H1 (cell line): ENCODE measurements at regions not wholly inside any gene's neighbourhood (a gene's known extent, or its start where the extent isn't known, plus 50 kb on each side); places are given as distances from the start of the nearest gene placed in this dataset.

Source experiments
- CTCF ChIA-PET: fragments of 300-600 bp; sonication (Branson Sonifier 250); formaldehyde crosslinking; loops from one replicate; lab custom pipeline; 2021; ENCODE audit not compliant: partially characterized antibody; lab: Charles Lee
- POLR2A ChIA-PET: fragments of 300-600 bp; sonication (Branson Sonifier 250); formaldehyde crosslinking; loops from one replicate; lab custom pipeline; 2021; ENCODE audit warnings: inconsistent platforms; ENCODE audit not compliant: partially characterized antibody; lab: Charles Lee
- DNase-seq, 2 experiments: peaks; one replicate each; pipeline versions ENCODE4 v3.0.0 to v3.0.0-alpha.2; 2010 to 2022; ENCODE audit warnings: low spot score in 2 of 2, low read depth in 1 of 2, mixed read lengths in 1 of 2
- FAIRE-seq: peaks from 2 replicates; lab custom pipeline; 2011; peaks lifted over from hg19 to GRCh38; lab: Jason Lieb, UNC
- H2AFZ ChIP-seq: 2 replicates; pipeline ENCODE4 v1.8.1; 2012; ENCODE audit warnings: low read length, inconsistent platforms
- H2AK5ac ChIP-seq: 2 replicates; pipeline ENCODE4 v1.6.1; 2013; ENCODE audit warnings: low read depth, low read length
- H2BK120ac ChIP-seq: replicated peaks from 2 replicates; pipeline ENCODE3; 2013; ENCODE audit warnings: low read depth, low read length, inconsistent platforms
- H2BK12ac ChIP-seq: 2 replicates; pipeline ENCODE4 v1.6.1; 2013; ENCODE audit warnings: low read depth, low read length
- H2BK15ac ChIP-seq: 2 replicates; pipeline ENCODE4 v1.6.1; 2013; ENCODE audit warnings: low read length
- H2BK20ac ChIP-seq: 2 replicates; pipeline ENCODE4 v1.6.1; 2013; ENCODE audit warnings: low read length
- H2BK5ac ChIP-seq: 2 replicates; pipeline ENCODE4 v1.6.1; 2013; ENCODE audit warnings: low read depth, low read length
- H3K14ac ChIP-seq: 2 replicates; pipeline ENCODE4 v1.6.1; 2013; ENCODE audit warnings: inconsistent platforms; ENCODE audit not compliant: insufficient read length
- H3K18ac ChIP-seq: 2 replicates; pipeline ENCODE4 v1.6.1; 2013; ENCODE audit warnings: low read length; ENCODE audit errors: extremely low read depth
- H3K23ac ChIP-seq: 2 replicates; pipeline ENCODE4 v1.6.1; 2013; ENCODE audit warnings: inconsistent platforms; ENCODE audit not compliant: insufficient read length
- H3K23me2 ChIP-seq: 2 replicates; pipeline ENCODE4 v1.6.1; 2013; ENCODE audit warnings: low read depth, low read length
- H3K27ac ChIP-seq: 2 replicates; pipeline ENCODE4 v1.6.1; 2011; ENCODE audit warnings: low read depth, low read length, inconsistent platforms
- H3K27me3 ChIP-seq, 4 experiments: replicated peaks in 1 of 4; 1 replicate in 1 of 4; 2 replicates in 3 of 4; pipeline versions ENCODE4 v1.6.1 to v1.8.1; 2011 to 2013; ENCODE audit warnings: low read length in 3 of 4, mild to moderate bottlenecking in 3 of 4, inconsistent platforms in 2 of 4, mixed read lengths in 2 of 4, moderate library complexity in 1 of 4; ENCODE audit not compliant: control insufficient read depth in 3 of 4, insufficient read depth in 3 of 4; ENCODE audit errors: extremely low read depth in 1 of 4
- H3K36me3 ChIP-seq, 4 experiments: 2 replicates each; pipeline versions ENCODE4 v1.6.1 to v1.8.1; 2011 to 2013; ENCODE audit warnings: mild to moderate bottlenecking in 4 of 4, low read length in 3 of 4, moderate library complexity in 2 of 4, control low read depth in 1 of 4, inconsistent platforms in 1 of 4; ENCODE audit not compliant: insufficient read depth in 4 of 4, control insufficient read depth in 2 of 4
- H3K4ac ChIP-seq: replicated peaks from 2 replicates; pipeline ENCODE3; 2013; ENCODE audit warnings: low read length, low read depth, mixed read lengths, inconsistent platforms; ENCODE audit not compliant: insufficient read length
- H3K4me1 ChIP-seq, 4 experiments: replicated peaks in 1 of 4; 1 replicate in 1 of 4; 2 replicates in 3 of 4; pipeline versions ENCODE4 v1.6.1 to v1.8.1; 2011 to 2013; ENCODE audit warnings: low read length in 3 of 4, inconsistent platforms in 2 of 4, mixed read lengths in 1 of 4; ENCODE audit not compliant: insufficient read depth in 4 of 4, control insufficient read depth in 3 of 4
- H3K4me2 ChIP-seq, 2 experiments: 2 replicates each; pipeline versions ENCODE4 v1.6.1 to v1.8.1; 2011 to 2013; ENCODE audit warnings: low read depth in 2 of 2, low read length in 2 of 2, control low read depth in 1 of 2, inconsistent platforms in 1 of 2, mild to moderate bottlenecking in 1 of 2; ENCODE audit not compliant: insufficient read depth in 1 of 2
- H3K4me3 ChIP-seq, 4 experiments: fragments of 200-600, 300-600 bp in 1 of 4; sonication (generic), shearing (Covaris generic), sonication (Bioruptor Twin) in 1 of 4; 2 replicates each; pipeline versions ENCODE4 v1.5.1 to v1.8.1; 2011 to 2016; ENCODE audit warnings: low read length in 4 of 4, low read depth in 3 of 4, control low read depth in 2 of 4, inconsistent platforms in 2 of 4, mild to moderate bottlenecking in 2 of 4, mixed read lengths in 1 of 4, moderate library complexity in 1 of 4; ENCODE audit not compliant: insufficient read depth in 2 of 4; ENCODE audit errors: extremely low read depth in 1 of 4
- H3K56ac ChIP-seq: replicated peaks from 2 replicates; pipeline ENCODE3; 2013; ENCODE audit warnings: low read depth, mild to moderate bottlenecking, mixed read lengths, low read length, inconsistent platforms; ENCODE audit not compliant: insufficient read length
- H3K79me1 ChIP-seq: 2 replicates; pipeline ENCODE4 v1.6.1; 2013; ENCODE audit warnings: low read depth, low read length, control low read depth
- H3K79me2 ChIP-seq, 2 experiments: 2 replicates each; pipeline versions ENCODE4 v1.6.1 to v1.8.1; 2012 to 2013; ENCODE audit warnings: low read length in 2 of 2, mild to moderate bottlenecking in 2 of 2, inconsistent platforms in 1 of 2; ENCODE audit not compliant: insufficient read depth in 2 of 2, control insufficient read depth in 1 of 2
- H3K9ac ChIP-seq, 4 experiments: replicated peaks in 1 of 4; 1 replicate in 1 of 4; 2 replicates in 3 of 4; pipeline versions ENCODE4 v1.6.1 to v1.8.1; 2011 to 2013; ENCODE audit warnings: low read depth in 3 of 4, low read length in 3 of 4, control low read depth in 2 of 4, mild to moderate bottlenecking in 2 of 4, moderate library complexity in 2 of 4, inconsistent platforms in 1 of 4; ENCODE audit errors: extremely low read depth in 1 of 4
- H3K9me3 ChIP-seq, 2 experiments: 2 replicates each; pipeline versions ENCODE4 v1.6.1 to v1.8.1; 2012 to 2013; ENCODE audit warnings: mild to moderate bottlenecking in 2 of 2, moderate library complexity in 2 of 2, control low read depth in 1 of 2, inconsistent platforms in 1 of 2, low read depth in 1 of 2, low read length in 1 of 2, mixed read lengths in 1 of 2; ENCODE audit not compliant: insufficient read depth in 2 of 2
- H4K20me1 ChIP-seq, 2 experiments: replicated peaks in 1 of 2; 2 replicates each; pipeline versions ENCODE3 to v1.8.1; 2011 to 2013; ENCODE audit warnings: inconsistent platforms in 2 of 2, low read length in 2 of 2, mild to moderate bottlenecking in 1 of 2; ENCODE audit not compliant: insufficient read depth in 2 of 2, control insufficient read depth in 1 of 2
- H4K5ac ChIP-seq: 2 replicates; pipeline ENCODE4 v1.6.1; 2013; ENCODE audit warnings: low read length, low read depth, mixed read lengths, inconsistent platforms; ENCODE audit not compliant: insufficient read length
- H4K8ac ChIP-seq: 2 replicates; pipeline ENCODE4 v1.8.0; 2013; ENCODE audit warnings: mild to moderate bottlenecking, moderate library complexity, low read length, inconsistent platforms; ENCODE audit not compliant: insufficient read depth; ENCODE audit errors: extremely low read depth
- H4K91ac ChIP-seq: replicated peaks from 2 replicates; pipeline ENCODE3; 2013; ENCODE audit warnings: low read length, mixed read lengths, inconsistent platforms; ENCODE audit not compliant: insufficient read length
- RFX5 ChIP-seq: IDR thresholded peaks from 2 replicates; pipeline ENCODE4 v1.6.1; 2011; ENCODE audit warnings: low read depth, low read length, improper control_type of control experiment, borderline replicate concordance
- SIRT6 ChIP-seq: IDR thresholded peaks from one replicate; pipeline ENCODE4 v1.7.1; 2012; ENCODE audit warnings: low read length, inconsistent platforms
- YY1 ChIP-seq: IDR thresholded peaks from 2 replicates; pipeline ENCODE4 v1.6.1; 2011; ENCODE audit warnings: low read depth, mild to moderate bottlenecking, low read length
- WGBS, 2 experiments: shearing (Covaris generic) in 1 of 2; methylation state at CpG; one replicate each; pipeline versions ENCODE4 v1.1.6 to v1.1.7; 2013 to 2015; ENCODE audit warnings: low lambda C conversion rate in 2 of 2, mixed read lengths in 2 of 2, inconsistent platforms in 1 of 2, low coverage in 1 of 2, missing lambda C conversion rate in 1 of 2; ENCODE audit not compliant: insufficient replicate concordance in 2 of 2, insufficient coverage in 1 of 2, insufficient read length in 1 of 2; ENCODE audit errors: extremely low coverage in 1 of 2, missing lambda C conversion rate in 1 of 2; 5-methylcytosine and 5-hydroxymethylcytosine counted together
- TF ChIP-seq, protein P1 (sequence below): IDR thresholded peaks from 2 replicates; pipeline ENCODE4 v1.6.1; 2012; ENCODE audit warnings: inconsistent platforms

DNA sequence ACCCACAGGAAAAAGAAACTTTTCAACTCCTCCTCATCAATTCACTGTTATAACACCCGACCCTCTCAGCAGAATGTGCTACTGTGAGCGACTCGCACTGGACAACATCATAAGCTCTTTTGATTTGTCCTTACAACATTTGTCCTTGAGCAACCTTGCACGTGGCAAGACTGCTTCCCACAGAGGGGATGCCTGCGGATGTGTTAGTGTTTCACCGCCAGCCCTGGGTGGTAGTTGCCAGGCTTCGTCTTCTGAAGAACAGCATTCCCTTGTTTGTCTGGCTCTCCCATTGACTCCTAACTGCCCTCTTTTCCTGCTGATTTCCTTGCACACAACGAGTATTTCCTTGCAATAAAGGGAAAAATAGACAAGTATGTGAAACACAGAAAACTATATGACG, 111.4 kb upstream of the SLC7A1 start:
- H3K14ac ChIP-seq: no peak overlapping the region
- FAIRE-seq (no peak), DNase-seq (no peak)
- WGBS, 2 experiments: 80% methylated on average over 9 of the region's 9 CpGs; no CpG with 5 or more reads in 1 of the 2 experiments
- H3K18ac ChIP-seq: no peak overlapping the region
- H3K4ac ChIP-seq: no peak overlapping the region
- no peaks in the 10 kb centered on the region for H3K79me2 ChIP-seq
- ChIA-PET POLR2A (interaction anchor here (0.7 to 1.4 kb wide), 2 partner anchors 140 to 199 kb away, joined by 3 to 6 read pairs; no protein-coding TSS in a partner anchor), CTCF (interaction anchor here (0.7 to 11.1 kb wide), 21 partner anchors 9 to 251 kb away, joined by 3 to 210 read pairs (median 4); no protein-coding TSS in a partner anchor)
- H3K9ac ChIP-seq: no peak overlapping the region
- H4K20me1 ChIP-seq: peaks cover 0 to 2% of the 10 kb centered on the region in 2 experiments
- no peak overlapping the region for H2BK15ac ChIP-seq
- no peak overlapping the region for H3K4me3 ChIP-seq
- H4K5ac ChIP-seq: no peak overlapping the region
- H3K27ac ChIP-seq: no peak overlapping the region
- H4K8ac ChIP-seq: no peak overlapping the region
- H3K4me2 ChIP-seq: no peak overlapping the region
- no peaks in the 10 kb centered on the region for H3K27me3 ChIP-seq
- TF ChIP-seq SIRT6 (no peak), RFX5 (no peak), YY1 (no peak)
- TF ChIP-seq, protein P1, sequence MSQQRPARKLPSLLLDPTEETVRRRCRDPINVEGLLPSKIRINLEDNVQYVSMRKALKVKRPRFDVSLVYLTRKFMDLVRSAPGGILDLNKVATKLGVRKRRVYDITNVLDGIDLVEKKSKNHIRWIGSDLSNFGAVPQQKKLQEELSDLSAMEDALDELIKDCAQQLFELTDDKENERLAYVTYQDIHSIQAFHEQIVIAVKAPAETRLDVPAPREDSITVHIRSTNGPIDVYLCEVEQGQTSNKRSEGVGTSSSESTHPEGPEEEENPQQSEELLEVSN: no peak
- H3K23me2 ChIP-seq: no peaks in the 10 kb centered on the region
- no peak overlapping the region for H2BK12ac ChIP-seq
- H2BK20ac ChIP-seq: no peak overlapping the region
- H2BK5ac ChIP-seq: no peak overlapping the region
- peaks cover 0 to 3% of the 10 kb centered on the region in 2 experiments; a peak in 1 of 4 replicates for H3K9me3 ChIP-seq
- H2AK5ac ChIP-seq: no peak overlapping the region
- H4K91ac ChIP-seq: no peak overlapping the region
- H3K36me3 ChIP-seq: no peaks in the 10 kb centered on the region
- no peak overlapping the region for H2BK120ac ChIP-seq
- H3K4me1 ChIP-seq: peaks cover 0 to 6% (median 4%) of the 10 kb centered on the region in 4 experiments; a peak in 6 of 7 replicates
- no peak overlapping the region for H2AFZ ChIP-seq
- no peak overlapping the region for H3K56ac ChIP-seq
- H3K79me1 ChIP-seq: no peaks in the 10 kb centered on the region
- no peak overlapping the region for H3K23ac ChIP-seq
